ENCODE measurements at regions not wholly inside any gene's neighbourhood (a gene's known extent, or its start where the extent isn't known, plus 50 kb on each side); places are given as distances from the start of the nearest gene placed in this dataset.
"Not testable (repeated sequence)": the region's sequence is repeated elsewhere in the genome, so short reads cannot be mapped to it uniquely, and the experiment has no call there.

DNA sequence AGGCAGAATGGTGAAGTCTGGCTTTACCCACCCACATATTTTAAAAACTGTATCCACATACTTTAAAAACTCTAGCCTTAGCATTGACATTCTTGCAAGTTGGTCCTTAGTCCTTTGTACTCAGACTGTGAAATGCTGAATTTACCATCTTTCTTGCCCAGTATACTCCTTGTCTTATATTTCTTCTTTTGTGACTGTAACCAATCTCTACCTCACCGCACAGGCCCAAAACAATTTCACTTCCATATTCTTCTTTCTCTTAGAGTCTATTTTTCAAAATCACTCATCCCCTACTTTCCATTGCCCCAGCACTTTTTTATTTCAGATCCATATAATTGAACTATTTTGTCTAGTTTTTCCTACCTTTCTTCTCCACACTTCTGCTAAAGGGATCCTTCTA lies 892.4 kb upstream of the B3GALT2 start:
- DNase-seq = no peak

DNA sequence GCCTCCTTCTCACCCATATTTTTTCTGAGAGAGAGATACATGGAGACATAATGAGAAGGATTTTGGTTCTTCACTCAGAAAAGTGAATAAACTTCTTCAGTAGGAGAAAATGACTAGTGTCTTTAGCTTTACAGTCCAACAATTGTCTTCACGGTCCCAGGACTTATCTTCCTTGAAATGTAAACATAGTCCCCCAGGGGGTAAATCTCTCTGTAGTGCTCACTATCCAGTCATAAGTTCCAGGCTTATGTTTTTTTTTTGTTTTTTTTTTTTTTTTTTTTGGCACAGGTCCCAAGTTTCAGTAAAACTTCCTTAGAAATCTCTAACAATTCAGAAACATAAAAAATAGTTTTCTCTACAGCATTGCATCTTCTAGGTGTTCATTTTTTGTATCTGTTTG lies 890.2 kb upstream of the B3GALT2 start:
- no peak for DNase-seq

DNA sequence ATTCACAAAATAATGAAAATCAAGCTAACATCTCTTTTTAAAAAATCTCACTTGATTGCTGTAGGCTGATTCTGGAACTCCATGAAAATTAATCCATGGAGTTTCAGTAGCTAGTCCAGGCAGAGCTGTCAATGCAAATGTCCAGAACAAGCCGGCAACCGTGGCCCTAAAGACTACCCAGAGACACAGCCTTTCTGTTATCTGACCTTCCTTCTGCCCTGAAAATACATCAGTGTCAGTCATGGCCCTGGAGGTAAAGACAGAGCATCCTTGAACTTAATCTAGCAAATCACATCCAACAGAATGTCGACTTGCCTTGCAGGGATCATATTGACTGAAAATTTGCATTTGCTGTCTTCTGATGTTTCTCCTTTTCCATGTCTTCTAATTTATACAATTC lies 887.4 kb upstream of the B3GALT2 start:
- DNase-seq = no peak

DNA sequence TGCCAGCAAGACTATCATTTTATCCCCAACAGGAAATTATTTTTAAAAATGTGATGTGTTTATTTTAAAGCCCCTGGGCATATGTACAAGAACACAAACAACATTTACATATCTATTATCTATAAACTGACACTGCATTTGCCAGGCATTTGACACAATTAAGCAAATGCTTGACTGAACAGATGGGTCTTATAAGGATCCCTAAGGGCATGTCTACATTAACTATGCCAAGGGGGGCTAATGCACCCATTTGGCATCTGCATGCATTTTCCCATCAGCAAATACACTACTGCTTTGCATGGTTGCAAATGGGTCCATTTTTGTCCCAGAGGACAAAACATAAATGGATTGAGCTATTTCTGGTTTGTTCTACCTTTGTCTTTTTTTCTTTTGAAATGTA lies 884.8 kb upstream of the B3GALT2 start:
- no peak for DNase-seq

DNA sequence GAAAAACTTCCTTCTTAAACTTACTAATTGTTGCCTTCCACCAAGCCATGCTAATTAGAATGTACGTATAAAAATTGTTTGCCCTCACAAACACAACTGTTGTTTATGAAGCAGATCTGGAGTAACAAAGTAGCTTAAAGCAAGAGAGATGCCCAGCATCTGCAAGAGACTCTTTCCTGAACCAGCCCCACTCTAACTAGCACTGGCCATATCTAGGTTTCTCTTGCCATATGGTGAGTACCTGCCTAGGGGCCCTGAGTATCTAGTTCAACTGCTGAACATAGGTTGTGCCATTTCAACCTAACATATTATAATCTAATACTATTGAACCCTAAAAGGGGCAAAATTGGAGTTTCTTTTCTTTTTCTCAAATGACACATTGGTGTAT lies 883.4 kb upstream of the B3GALT2 start:
- DNase-seq = no peak

DNA sequence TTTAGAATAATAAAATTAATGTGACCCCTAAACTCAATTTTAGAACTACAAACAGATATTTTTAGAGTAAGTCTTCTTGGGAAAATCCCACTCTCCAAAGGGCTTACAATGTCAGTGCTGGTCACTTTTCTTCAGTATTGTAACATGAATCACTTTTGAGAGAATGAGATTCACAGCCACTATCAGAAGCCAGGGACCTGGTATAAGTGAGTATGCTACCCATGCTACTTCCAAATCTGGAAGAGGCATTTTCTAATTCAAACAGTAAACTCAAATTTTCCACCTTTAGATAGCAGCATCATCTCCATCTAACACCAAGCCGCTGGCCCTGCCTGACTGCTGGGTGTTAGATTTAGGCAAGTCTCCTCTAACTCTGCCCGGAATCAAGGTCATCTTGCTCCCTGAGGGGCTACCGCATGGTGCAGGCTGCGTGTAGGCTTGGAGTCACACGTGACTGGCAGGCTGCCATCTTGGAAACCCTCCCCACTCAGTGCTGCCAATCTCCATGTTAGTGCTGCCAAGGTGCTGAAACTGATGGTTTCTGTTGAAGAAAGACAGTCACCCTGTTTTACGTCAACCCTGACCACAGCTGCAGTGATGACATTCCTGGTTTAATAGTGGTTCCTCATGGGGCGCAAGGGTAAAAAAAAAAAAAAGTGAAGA lies 882.9 kb upstream of the B3GALT2 start:
- DNase-seq = no peak

DNA sequence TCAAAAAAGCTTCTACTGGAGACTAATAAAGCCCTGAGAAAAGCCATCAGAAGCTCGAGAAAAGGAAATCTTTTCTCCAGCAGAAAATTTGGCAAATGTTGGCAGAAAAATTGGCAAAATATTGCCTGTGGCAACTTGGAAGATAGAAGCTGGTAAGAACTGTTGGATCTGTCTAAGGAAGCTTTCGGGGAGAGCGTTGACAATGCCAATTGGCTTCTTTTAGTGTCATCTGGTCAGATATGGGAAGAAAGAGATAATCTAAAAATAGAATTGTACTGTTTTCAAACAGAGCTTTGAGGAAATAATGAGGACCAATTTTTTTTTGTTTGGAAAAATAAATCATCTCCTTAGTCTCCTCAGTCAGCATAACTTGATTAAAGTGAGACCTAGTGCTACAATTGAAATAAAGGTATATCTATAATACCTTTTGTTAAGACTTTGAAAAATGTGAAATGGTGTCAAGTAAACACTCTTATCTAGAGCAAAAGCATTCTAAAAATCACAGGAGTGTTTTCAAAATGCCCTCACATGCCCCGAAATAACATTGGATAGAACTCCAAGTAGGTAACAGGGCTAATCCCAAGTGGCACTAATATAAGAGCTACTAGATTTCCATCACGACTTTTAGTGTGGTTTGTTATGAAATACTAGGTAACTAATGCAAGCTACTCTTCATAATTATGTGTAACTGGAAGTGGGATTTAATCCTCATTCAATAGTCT lies 882.2 kb upstream of the B3GALT2 start:
- DNase-seq = no peak

DNA sequence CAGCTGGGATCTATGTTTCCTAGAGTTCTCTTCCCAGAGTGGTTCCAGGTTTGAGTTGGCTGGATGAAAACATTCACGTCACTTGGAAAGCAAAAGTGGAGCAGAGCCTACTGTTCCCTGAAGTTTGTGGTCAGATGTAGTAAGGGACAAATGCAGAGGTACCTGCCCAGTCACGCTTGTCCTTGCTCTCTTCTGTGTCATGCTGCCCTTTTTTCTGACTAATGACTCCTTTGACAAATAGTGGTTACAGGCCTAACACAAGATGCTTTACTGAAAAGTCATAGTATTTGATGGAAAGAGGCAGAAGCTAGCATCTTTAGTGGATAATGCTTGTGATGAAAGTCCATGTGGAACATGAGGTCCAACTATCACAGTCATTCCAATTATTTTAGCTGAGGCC lies 881.4 kb upstream of the B3GALT2 start:
- DNase-seq = no peak

DNA sequence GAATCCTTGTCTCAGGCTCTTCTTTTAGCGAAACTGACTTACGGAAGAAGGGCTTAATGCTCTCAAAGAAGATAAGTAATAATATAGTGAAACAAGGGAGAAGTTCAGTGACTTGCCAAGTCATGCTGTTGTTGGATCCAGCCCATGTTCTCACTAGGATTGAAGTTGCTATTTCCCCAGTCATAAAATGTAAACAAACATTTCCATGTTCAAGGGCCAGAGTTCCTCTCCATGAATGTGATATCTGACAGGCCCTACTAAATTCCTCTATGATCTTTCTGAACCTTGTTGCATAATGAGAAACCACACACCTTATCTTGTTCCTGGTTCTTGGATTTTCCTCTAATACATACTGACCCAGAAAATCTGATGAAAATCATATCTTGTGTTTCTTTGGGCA lies 876.5 kb upstream of the B3GALT2 start:
- DNase-seq = no peak

DNA sequence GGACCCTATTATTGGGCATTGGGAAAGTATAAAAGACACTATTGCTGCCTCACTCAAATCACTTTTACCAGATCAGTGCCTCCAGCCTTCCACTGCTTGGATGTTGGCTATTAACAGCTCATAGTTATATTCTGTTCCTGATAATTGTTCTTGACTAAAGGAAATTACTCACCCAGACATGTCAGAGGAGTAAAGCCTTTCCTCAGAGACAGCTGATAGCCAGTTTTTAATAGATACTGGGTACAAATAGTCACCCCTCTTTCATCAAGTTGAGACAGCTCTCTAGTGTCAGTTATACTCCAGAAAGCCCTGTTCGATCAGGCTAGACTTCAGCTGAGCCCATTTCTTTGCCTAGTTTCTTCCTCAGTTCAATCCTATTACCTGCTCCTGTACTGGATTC lies 876.1 kb upstream of the B3GALT2 start:
- DNase-seq = no peak

DNA sequence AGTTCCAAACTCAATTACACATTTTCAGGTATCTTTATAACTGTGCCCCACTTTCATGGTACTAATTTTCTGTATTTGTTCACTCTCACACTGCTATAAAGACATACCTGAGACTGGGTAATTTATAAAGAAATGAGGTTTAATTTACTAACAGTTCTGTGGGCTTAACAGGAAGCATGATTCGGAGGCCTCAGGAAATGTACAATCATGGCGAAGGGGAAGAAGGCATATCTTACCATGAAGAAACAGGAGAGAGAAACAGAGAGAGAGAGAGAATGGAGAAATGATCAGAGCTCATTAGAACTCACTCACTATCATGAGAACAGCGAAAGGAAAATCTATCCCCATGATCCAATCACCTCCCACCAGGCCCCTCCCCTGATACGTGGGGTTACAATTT lies 874.1 kb upstream of the B3GALT2 start:
- no peak for DNase-seq

DNA sequence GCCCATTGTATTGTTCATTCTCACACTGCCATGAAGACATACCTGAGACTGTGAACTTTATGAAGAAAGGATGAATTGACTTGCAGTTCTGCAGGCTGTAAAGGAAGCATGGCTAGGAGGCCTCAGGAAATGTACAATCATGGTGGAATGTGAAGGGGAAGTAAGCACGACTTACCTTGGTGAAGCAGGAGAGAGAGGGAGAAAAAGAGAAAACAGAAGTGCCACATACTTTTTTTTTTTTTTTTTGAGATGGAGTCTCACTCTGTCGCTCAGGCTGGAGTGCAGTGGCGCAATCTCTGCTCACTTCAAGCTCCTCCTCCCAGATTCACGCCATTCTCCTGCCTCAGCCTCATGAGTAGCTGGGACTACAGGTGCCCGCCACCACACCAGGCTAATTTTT lies 871.9 kb upstream of the B3GALT2 start:
- not testable (repeated sequence) for DNase-seq

DNA sequence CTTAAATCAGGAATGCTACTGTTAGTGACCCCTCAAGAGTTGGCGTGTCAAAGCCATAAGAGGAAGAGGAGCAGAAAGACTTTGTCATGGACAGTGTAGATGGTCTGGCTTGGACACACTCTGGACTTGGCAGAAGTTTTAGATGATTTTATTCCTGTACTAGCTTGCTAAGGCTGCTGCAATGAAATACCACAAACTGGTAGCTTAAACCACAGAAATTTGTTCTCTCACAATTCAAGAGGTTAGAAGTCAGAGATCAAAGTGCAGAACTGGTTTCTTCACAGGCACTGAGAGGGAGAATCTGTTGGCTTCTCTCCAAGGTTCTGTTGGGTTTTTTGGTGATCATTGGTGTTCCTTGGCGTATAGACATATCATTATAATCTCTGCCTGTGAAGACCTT lies 869.8 kb upstream of the B3GALT2 start:
- no peak for DNase-seq

DNA sequence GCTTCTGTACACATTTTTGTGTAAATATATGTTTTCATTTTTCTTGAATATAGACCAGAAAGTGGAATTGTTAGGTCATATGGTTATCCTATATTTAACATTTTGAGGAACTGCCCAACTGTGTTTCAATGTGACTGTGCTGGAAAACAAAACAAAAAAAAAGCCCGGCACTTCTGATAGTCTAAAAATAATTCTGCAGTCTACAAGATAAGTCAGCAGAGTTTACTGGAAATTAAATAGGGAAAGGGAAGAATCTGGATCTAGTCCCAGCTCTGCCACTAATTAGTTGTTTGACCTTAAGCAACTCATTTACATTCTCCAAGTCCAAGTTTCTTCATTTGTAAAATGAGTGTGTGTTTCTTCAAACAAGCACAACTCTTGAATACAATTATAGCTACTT lies 869.1 kb upstream of the B3GALT2 start:
- no peak for DNase-seq

DNA sequence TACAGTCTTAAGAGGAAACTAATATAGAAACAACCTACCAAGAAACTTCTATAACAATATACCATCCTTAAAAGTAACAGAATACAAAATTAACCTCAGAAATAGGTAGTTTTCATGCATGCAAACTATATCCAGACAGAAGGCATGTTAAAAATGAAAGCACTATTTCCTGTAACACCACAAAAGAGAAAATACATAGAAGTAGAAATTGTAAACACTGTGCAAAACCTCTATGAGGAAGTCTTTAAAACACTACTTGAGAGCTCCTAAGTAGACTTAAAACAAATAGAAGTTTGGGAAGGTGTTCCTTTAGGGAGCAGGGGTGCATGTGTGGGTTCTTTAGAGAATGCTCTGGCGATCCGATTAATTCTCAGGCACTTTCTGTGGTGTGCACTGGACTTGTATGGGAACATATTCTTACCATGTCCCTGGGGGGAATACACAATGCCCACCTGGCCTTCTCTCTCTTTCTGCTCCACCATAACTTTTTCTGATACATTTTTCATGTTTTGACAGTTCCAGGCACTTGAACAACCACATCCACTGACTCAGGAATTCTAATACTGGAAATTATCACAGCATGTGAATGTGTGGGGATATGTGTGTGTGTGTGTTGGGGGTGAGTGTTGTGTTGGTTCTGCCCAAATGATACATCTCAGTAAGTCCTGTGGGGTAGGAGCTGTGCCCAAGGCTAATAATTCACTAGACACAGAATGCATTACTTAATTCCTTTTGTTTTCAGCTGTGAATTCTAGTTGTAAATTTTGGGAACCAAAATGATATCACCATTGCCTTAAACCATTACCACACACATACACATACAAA lies 866.3 kb upstream of the B3GALT2 start:
- DNase-seq = peak; percentile 55

DNA sequence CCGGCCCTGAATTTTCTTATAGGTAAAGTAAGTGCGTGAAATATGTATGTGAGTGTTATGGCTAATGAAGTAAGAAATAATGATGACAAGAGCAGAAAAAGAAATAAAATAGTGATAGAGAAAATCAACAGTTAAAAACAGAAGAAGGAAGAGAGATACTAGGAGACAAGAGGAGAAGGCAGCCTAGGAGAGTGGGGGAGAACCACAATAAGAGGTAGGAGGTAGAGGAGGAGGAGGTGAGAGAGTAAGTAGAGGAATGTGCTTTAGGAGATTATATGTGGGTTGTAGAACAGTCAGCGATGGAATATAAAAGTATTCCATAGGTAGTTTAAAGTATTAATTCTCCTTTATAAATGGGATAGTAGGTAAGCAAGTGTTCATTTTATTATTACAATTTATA lies 861.5 kb upstream of the B3GALT2 start:
- DNase-seq = no peak

DNA sequence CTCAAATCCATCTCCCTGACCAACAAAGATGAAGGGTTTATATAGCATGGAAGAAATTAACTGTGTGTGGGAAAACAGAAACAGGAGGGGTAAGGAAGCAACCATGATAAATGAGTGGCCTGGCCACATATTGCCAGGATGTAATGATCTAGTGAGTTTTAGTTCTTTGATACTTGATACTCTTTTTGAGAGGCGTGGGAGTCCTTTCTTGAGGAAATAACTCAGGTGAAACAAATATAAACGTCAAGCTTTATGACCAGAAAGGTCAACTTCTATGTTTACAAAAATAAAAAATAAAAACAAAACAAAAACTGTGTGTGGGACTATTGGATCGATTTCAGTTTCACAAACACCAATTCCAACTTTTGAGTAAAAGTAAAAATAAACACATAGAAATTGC lies 860.8 kb upstream of the B3GALT2 start:
- no peak for DNase-seq

DNA sequence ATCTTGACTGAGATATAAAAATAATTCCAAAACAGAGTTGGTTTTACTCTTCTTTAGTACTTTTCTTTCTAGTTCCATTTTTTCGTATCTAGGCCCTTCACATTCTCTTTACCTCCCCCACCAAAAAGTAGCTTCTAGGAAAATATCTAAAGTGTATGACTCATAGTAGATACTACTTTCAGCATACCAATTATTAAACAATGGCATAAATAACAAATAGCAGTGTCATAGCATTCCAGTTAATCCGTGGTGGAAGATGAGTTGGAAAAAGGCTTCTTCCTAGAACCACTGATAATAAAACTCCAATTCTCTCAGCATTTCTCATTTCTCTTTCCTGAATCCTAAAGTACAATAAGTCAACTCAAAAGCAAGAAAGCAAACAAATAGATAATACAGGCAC lies 859.0 kb upstream of the B3GALT2 start:
- peak; percentile 55 for DNase-seq

DNA sequence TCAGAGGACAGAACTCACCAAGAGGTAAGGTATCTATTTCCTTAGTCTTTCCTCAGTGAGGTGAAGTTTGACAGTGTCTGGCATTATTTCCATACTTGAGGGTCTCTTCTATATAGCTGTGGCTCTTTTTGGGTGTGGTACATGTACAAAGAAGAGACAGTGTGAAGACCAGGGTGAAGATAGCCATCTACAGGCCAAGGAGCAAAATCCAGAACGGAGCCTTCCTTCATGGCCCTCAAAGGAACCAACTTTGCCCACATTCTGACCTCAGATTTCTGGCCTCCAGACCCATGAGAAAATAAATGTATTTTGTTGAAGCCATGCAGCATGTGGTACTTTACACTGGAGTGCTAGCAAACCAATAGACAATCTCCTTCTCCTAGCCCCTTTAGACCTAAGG lies 858.5 kb upstream of the B3GALT2 start:
- no peak for DNase-seq

DNA sequence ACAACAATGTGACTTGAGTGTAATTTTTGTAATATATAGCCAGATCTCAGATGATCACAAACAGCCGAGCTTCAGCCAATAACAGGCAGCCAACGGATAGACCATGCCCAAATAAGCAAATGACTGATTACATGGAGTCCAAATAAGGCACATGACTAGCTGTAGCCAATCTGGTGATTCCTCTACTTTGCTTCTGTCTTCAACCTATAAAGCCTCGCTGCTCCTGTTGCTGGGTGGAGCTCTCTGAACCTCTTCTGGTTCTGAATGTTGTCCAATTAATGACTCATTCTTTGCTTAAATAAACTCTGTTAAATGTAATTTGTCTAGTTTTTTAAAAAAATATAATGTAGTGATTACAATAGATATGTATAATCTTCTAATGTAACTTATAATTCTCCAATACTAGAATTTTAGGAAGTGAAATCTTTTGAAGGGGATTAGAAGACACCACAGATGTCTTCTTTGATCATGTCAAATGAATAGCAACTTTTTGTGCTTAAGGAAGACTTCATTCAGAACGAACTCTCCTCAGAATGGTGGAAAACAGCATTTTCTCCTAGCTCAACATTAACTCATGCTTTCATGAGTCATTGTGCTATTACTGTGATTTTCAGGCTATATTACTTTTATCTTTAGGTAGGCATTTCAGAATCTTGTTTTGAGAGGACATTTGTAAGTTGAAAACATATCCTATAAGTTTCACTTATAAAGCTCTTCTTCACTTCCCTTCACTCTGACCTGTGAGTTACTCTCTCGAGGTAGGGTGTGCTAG lies 857.8 kb upstream of the B3GALT2 start:
- no peak for DNase-seq

DNA sequence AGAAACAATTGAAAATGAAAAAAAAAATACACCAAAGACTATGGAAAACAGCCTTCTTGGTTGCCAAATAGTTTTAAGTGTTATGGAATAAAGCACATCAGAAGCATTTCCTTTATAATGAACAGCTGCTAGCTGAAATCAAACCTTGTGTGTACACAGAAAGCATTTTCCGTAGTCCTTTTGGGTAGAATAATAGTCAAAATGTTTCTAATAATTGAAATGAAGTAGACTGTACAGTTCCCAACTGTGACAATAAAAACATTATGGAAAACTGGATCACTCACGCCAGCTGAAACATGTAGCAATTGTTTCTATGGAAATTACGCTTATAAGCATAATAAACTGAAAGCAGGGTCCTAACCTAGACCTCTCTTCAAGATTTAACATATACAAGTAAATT lies 856.3 kb upstream of the B3GALT2 start:
- DNase-seq = no peak

DNA sequence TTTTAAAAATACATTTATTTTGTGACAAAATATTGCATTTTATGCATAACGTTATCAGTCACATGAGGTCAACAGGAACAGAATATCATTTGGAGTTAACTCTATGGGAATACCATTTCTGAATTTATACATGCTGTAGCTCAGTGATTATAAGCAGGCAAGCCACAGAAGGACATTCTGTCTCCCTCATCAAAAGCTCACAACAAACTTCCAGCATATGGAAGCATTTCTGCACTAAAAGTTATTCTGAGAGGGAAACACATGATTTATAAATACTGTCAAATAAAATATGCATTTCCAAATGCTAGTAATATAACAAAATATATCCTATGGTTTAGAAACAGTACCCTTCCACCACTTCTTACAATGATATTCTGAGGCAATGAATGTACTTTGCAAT lies 854.1 kb upstream of the B3GALT2 start:
- no peak for DNase-seq

DNA sequence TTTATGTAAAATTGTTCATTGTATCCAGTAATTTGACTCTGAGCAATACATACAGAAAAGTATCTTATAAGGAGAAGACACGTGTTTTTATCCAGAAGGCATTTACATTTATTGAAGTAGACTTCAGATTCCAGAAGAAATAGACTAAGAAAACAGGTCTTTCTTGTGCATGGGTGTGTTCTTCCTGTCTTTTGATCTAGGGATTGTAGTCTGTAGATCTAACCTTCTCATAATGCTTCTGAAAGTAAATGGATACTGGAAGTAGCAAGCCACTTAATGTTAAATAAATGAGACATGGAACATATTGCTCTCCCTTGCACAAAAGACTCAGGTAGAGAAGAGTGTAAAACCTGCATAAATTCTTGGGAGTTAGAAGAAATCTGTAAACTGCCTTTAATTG lies 853.2 kb upstream of the B3GALT2 start:
- DNase-seq = no peak
